ENCODE measurements at regions not wholly inside any gene's neighbourhood (a gene's known extent, or its start where the extent isn't known, plus 50 kb on each side); places are given as distances from the start of the nearest gene placed in this dataset.

GRCh38 chr13:72570019-72570418 lies 157.4 kb downstream of the MZT1 start:
- TF ChIP-seq, protein P1, sequence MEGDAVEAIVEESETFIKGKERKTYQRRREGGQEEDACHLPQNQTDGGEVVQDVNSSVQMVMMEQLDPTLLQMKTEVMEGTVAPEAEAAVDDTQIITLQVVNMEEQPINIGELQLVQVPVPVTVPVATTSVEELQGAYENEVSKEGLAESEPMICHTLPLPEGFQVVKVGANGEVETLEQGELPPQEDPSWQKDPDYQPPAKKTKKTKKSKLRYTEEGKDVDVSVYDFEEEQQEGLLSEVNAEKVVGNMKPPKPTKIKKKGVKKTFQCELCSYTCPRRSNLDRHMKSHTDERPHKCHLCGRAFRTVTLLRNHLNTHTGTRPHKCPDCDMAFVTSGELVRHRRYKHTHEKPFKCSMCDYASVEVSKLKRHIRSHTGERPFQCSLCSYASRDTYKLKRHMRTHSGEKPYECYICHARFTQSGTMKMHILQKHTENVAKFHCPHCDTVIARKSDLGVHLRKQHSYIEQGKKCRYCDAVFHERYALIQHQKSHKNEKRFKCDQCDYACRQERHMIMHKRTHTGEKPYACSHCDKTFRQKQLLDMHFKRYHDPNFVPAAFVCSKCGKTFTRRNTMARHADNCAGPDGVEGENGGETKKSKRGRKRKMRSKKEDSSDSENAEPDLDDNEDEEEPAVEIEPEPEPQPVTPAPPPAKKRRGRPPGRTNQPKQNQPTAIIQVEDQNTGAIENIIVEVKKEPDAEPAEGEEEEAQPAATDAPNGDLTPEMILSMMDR (IDR thresholded peaks at IDR 0.05), result no peak
- TF ChIP-seq POLR2A (IDR thresholded peaks at IDR 0.05), result no peak

Data from esophagus squamous epithelium (tissue), 4 donors.